SHP77 (cell line): ENCODE measurements at regions not wholly inside any gene's neighbourhood (a gene's known extent, or its start where the extent isn't known, plus 50 kb on each side); places are given as distances from the start of the nearest gene placed in this dataset.
"Not testable (repeated sequence)": the region's sequence is repeated elsewhere in the genome, so short reads cannot be mapped to it uniquely, and the experiment has no call there.

Source experiments
- DNase-seq, 2 experiments: peaks; one replicate each; lab custom pipeline; 2025; lab: John Stamatoyannopoulos, UW

GRCh38 chr13:81995316-81995715 is 1654.4 kb upstream of the SPRY2 start:
- DNase-seq: no peak

DNA sequence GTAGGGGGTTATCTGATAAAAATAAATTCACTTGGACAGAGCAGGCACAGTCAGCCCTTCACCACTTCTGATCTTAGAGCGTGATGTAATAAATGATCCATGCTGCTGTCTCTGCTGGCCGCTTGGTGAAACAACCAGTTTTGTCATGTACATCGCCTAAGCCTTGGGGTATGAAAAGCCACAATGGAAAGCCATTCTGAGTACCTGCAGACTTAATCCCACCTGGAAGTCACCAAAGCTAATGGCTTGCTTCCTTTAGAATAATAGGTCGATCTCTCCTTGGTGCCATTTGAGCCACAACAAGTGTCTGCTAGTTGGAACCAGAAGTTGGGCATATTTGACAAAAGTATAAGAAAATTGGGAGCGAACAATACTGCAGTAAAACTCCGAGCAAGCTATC is 1649.7 kb upstream of the SPRY2 start:
- no peak for DNase-seq

DNA sequence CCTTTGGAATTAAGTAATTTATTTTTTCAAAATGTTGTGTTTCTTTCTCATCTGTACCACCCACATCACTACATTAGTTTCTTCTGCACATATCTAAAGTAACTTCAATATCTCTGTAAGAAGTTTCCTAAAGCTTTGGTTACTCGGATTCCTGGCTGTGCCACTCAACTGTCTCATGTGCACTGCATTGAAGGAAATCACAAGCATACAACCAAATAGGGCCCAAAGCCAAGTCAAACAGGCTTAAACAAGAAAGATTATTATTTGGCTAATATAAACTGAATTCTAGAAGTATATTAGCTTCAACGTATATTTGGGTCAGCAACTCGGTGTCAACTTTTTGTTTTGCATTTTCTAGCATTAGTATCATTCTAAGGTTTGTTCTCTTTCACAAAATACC is 1647.6 kb upstream of the SPRY2 start:
- DNase-seq: no peak

- no peak for DNase-seq
These were observed 1646.9 kb upstream of the SPRY2 start for GRCh38 chr13:81987677-81988357.

- DNase-seq: peak in 1 of 2 experiments; percentile 3
These were observed 1646.2 kb upstream of the SPRY2 start for GRCh38 chr13:81987159-81987558.

GRCh38 chr13:81986308-81986707 is 1645.4 kb upstream of the SPRY2 start:
- no peak for DNase-seq

- DNase-seq: no peak
These were observed 1616.2 kb upstream of the SPRY2 start for GRCh38 chr13:81957121-81957520.

DNA sequence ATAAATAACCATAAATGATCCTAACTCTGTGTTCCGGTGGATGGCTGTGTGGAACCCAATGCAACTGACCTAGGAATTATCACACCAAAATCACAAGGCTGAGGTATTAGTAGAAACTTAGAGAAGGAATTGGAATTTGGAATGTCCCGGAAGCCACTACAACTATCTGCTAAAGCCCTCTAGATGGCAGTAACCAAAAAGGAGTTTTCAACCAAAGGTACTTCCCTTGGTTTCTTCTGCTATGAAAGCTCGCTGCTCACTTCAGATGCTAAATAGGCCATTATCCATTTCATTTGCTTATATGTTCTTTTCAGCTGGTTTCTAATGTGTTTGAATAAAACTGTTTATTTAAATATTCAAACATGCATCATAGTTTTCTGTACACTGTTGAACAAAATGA is 1589.1 kb upstream of the SPRY2 start:
- peak; percentile 9 to 18 for DNase-seq

- no peak for DNase-seq
These were observed 1586.4 kb upstream of the SPRY2 start for GRCh38 chr13:81927347-81927746.

DNA sequence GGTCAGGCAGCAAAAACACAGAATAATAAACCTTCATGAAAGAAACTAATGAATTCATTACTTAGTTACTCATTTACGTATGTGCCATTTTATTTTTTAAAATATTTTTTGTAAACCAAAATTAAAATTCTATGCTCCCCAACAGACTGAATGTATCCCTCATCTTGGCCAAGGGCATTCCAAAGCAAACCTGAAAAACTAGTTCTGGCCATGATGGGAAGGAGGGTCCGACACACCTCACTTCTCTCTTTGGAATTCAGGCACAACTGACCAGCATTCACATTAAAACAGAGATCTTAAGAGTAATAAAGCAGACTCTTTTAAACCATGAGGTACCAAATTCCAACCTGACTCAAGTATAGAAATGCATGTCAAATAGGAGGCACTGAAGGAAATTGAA is 1576.9 kb upstream of the SPRY2 start:
- DNase-seq: no peak

DNA sequence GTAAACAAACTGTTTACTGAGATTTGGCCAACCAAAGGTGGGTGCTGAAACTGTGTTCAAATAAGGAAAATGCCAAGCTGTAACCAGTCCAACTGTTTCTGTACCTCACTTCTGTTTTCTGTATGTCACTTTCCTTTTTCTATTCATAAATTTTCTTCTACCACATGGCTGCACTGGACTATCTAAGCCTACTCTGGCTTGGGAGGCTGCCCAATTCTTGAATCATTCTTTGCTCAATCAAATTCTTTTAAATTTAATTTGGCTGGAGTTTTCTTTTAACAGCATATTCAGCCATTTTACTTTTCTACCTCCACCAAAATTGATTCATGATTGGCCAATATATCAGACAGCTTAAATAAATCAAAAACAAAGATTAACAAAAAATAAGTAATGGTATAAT is 1575.5 kb upstream of the SPRY2 start:
- DNase-seq: no peak

GRCh38 chr13:81907787-81908372 is 1567.0 kb upstream of the SPRY2 start:
- no peak for DNase-seq

GRCh38 chr13:81888855-81889254 is 1547.9 kb upstream of the SPRY2 start:
- DNase-seq: no peak

DNA sequence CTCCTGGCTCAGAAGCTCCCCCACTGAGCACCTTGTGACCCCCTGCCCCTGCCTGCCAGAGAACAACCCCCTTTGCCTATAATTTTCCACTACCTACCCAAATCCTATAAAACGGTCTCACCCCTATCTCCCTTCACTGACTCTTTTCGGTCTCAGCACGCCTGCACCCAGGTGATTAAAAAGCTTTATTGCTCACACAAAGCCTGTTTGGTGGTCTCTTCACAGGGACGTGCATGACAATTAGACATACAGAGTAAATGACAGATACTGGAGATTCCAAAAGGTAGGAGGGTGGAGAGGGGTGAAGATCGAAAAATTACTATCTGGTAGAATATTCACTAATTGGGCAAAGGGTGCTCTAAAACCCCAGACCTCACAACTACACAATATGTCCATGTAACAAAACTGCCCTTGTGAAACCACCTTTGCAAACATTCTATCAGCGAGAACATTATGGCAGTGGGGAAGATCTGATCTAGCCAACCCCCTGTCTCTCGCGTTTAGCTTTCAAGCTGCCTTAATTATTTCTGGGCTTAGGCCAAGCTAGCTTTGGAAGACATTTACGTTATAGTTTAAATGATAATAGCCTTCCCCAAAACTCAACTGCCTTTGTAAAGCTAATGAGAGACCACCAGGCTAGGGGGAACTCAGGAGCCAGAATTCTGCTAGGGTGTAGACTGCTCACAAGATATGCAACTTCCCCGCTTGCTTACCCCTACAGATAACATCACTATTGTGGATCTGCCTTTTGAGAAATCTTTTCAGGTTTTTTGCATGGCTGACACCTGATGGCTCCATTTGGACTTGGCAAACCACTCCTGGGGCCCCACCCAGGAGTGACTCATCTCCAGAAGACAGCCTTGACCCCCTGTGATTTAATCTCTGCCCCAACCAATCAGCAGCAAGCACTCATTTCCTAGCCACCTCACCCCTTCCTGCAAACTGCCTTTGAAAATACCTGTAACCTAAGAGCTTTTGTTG is 1534.0 kb upstream of the SPRY2 start:
- no peak for DNase-seq

DNA sequence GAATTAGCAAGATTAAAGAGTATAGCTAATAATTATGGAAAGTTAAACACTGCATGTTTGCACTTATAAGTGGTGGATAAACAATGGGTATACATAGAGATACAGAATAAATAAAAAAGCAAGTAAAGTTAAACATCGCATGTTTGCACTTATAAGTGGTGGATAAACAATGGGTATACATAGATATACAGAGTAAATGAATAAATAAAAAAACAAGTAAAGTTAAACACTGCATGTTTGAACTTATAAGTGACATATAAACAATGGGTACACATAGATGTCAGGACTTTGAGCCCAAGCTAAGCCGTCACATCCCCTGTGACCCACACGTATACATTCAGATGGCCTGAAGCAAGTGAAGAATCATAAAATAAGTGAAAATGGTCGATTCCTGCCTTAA is 1533.3 kb upstream of the SPRY2 start:
- no peak for DNase-seq

GRCh38 chr13:81872581-81872980 is 1531.7 kb upstream of the SPRY2 start:
- peak in 1 of 2 experiments; percentile 24 for DNase-seq

DNA sequence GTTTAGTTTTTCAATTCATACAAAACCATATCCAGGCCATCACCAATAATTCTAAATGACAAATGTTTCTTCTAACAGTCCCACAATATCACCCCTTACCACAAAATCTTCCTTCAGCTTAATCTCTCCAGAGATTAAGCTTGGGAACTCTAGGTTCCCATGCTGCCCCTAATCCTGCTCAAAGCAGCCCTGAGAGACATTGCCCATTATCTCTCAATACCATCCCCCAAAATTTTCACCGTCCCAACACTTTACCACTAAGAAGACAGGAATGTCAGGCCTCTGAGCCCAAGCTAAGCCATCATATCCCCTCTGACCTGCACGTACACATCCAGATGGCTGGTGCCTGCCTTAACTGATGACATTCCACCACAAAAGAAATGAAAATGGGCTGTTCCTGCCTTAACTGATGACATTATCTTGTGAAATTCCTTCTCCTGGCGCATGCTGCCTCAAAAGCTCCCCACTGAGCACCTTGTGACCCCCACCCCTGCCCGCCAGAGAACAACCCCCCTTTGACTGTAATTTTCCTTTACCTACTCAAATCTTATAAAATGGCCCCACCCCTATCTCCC is 1530.9 kb upstream of the SPRY2 start:
- not testable (repeated sequence) for DNase-seq

- no peak for DNase-seq
These were observed 1507.4 kb upstream of the SPRY2 start for GRCh38 chr13:81848291-81848690.

GRCh38 chr13:81846771-81847170 is 1505.8 kb upstream of the SPRY2 start:
- DNase-seq: no peak

DNA sequence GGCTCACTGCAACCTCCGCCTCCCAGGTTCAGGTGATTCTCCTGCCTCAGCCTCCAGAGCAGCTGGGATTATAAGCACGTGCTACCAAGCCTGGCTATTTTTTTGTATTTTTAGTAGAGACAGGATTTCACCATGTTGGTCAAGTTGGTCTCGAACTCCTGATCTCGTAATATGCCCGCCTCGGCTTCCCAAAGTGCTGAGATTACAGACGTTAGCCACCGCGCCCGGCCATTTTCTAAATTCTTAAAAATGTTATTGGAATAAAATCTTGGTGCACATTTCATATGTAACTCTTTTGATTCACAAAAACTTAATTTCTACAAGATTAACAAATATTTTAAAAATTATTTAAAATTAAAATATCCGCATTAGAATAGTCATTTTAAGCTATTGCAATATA is 1480.3 kb upstream of the SPRY2 start:
- no peak for DNase-seq

DNA sequence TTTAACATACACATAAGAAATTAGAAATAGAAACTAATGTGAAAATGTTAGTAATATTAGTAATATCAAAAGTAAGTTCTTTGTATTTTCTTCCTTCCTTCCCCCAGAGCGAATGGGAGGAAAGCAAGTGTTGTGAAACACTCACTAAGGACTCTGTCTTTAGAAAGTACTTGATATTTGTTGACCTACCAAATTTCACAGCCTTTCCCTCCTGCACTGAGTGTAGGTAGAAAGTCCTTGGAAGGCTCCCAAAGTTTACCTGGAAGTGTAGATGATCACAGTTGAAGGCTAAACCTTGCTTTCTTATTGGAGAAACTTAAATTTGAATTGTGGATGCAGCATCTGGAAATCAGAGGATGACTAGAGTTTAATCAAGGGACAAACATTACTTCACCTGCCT is 1459.5 kb upstream of the SPRY2 start:
- no peak for DNase-seq

GRCh38 chr13:81795710-81796109 is 1454.8 kb upstream of the SPRY2 start:
- no peak for DNase-seq

DNA sequence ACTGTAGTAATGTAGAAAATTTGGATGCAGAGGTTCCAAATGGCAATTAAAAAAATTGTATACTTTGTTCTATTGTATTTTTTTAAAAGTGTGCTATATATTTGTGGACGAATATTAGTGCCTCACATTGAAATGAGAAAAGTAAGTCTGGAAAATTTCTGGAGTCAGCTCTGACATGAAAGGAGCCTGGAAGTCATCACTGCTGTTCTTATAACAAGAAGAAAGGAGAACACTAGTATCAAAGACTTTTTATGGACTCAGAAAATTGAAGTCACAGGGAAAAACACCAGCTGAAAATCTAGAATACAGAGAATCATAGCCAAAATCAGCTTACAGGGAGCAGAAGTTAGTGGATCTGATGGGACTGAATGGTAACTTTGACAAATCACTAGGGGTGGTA is 1450.7 kb upstream of the SPRY2 start:
- no peak for DNase-seq
